GM12892 (cell line): ENCODE measurements at regions not wholly inside any gene's neighbourhood (a gene's known extent, or its start where the extent isn't known, plus 50 kb on each side); places are given as distances from the start of the nearest gene placed in this dataset.

Source experiments
- POLR2A ChIP-seq: IDR thresholded peaks from 2 replicates; pipeline ENCODE4 v1.6.1; 2011; ENCODE audit warnings: low read depth, low read length, control low read depth
- POLR2AphosphoS5 ChIP-seq: IDR thresholded peaks from 2 replicates; pipeline ENCODE4 v1.6.1; 2011; ENCODE audit warnings: low read depth, low read length, control low read depth
- TAF1 ChIP-seq: IDR thresholded peaks from 2 replicates; pipeline ENCODE4 v1.6.1; 2011; ENCODE audit warnings: low read depth, mild to moderate bottlenecking, control low read depth, low read length, borderline replicate concordance

- TF ChIP-seq POLR2AphosphoS5, result no peak
- TF ChIP-seq POLR2A, result no peak
- TF ChIP-seq TAF1, result no peak
These were observed 112.9 kb upstream of the JAG1 start for GRCh38 chr20:10786678-10787077.
